HG02870 (cell line): ENCODE measurements at regions not wholly inside any gene's neighbourhood (a gene's known extent, or its start where the extent isn't known, plus 50 kb on each side); places are given as distances from the start of the nearest gene placed in this dataset.

ENCODE experiments used
- ATAC-seq: cut with Tn5 transposase; IDR thresholded peaks from one replicate; pipeline ENCODE4 v1.9.1; 2021; ENCODE audit warnings: mild to moderate bottlenecking, moderate library complexity; ENCODE audit not compliant: unreplicated experiment

- no peak for ATAC-seq
Measured at GRCh38 chr13:64428196-64428595, 2801.9 kb downstream of the PCDH9 start.

GRCh38 chr13:64423467-64423866 lies 2806.7 kb downstream of the PCDH9 start:
- ATAC-seq = no peak

- no peak for ATAC-seq
Measured at GRCh38 chr13:64420181-64420580, 2810.0 kb downstream of the PCDH9 start.

GRCh38 chr13:64417581-64417980 lies 2812.6 kb downstream of the PCDH9 start:
- no peak for ATAC-seq

- no peak for ATAC-seq
Measured at GRCh38 chr13:64414381-64414780, 2815.8 kb downstream of the PCDH9 start.

GRCh38 chr13:64413529-64413928 lies 2816.6 kb downstream of the PCDH9 start:
- no peak for ATAC-seq

- ATAC-seq = no peak
Measured at GRCh38 chr13:64410276-64411053, 2819.7 kb downstream of the PCDH9 start.

- ATAC-seq = no peak
Measured at GRCh38 chr13:64397701-64398100, 2832.4 kb downstream of the PCDH9 start.

GRCh38 chr13:64377606-64378005 lies 2852.5 kb downstream of the PCDH9 start:
- ATAC-seq = no peak

- ATAC-seq = no peak
Measured at GRCh38 chr13:64371461-64371860, 2858.7 kb downstream of the PCDH9 start.

- no peak for ATAC-seq
Measured at GRCh38 chr13:64371045-64371444, 2859.1 kb downstream of the PCDH9 start.

GRCh38 chr13:64369121-64369520 lies 2861.0 kb downstream of the PCDH9 start:
- no peak for ATAC-seq

GRCh38 chr13:64362564-64362963 lies 2867.6 kb downstream of the PCDH9 start:
- no peak for ATAC-seq

GRCh38 chr13:64347664-64348063 lies 2882.5 kb downstream of the PCDH9 start:
- no peak for ATAC-seq

GRCh38 chr13:64339373-64340063 lies 2890.6 kb downstream of the PCDH9 start:
- ATAC-seq = no peak

- ATAC-seq = no peak
Measured at GRCh38 chr13:64338671-64339070, 2891.5 kb downstream of the PCDH9 start.

- no peak for ATAC-seq
Measured at GRCh38 chr13:64333888-64334287, 2896.2 kb downstream of the PCDH9 start.

GRCh38 chr13:64332048-64332447 lies 2898.1 kb downstream of the PCDH9 start:
- ATAC-seq = no peak

GRCh38 chr13:64327505-64328194 lies 2902.5 kb downstream of the PCDH9 start:
- no peak for ATAC-seq

- ATAC-seq = no peak
Measured at GRCh38 chr13:64314331-64314730, 2898.7 kb upstream of the PCDH20 start.

GRCh38 chr13:64311948-64312347 lies 2896.3 kb upstream of the PCDH20 start:
- ATAC-seq = no peak

GRCh38 chr13:64311112-64311511 lies 2895.5 kb upstream of the PCDH20 start:
- ATAC-seq = no peak
